CD4-positive, alpha-beta T cell treated with Interleukin-15 for 1 hour (primary cell): ENCODE measurements at regions not wholly inside any gene's neighbourhood (a gene's known extent, or its start where the extent isn't known, plus 50 kb on each side); places are given as distances from the start of the nearest gene placed in this dataset.
A peak's percentile ranks its signal among the peaks of the same experiment; 100 is the strongest.

ENCODE experiments used
- DNase-seq: peaks from one replicate; pipeline ENCODE4 v3.0.0-alpha.2; 2020

DNA sequence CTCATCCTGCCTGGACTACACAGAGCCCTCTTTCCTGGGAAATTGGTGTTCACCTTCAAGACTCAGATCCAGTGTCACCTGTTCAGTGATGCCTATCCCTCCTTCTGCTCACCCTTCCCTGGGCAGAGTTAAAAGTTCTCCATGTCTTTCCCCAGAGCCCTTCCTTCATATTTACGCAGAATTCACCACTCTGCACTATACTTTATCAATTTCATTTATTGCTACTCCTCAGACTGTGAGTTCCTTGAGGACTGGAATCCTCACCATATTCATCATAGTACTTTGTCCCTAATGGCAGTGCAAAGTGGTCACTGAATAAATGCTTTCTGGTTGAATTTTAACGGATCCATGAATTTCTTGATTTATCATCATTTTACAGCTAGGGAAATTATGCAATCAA is 300.0 kb downstream of the CHRM3 start:
- DNase-seq = no peak

GRCh38 chr1:239696317-239696716 is 309.9 kb downstream of the CHRM3 start:
- DNase-seq = no peak

DNA sequence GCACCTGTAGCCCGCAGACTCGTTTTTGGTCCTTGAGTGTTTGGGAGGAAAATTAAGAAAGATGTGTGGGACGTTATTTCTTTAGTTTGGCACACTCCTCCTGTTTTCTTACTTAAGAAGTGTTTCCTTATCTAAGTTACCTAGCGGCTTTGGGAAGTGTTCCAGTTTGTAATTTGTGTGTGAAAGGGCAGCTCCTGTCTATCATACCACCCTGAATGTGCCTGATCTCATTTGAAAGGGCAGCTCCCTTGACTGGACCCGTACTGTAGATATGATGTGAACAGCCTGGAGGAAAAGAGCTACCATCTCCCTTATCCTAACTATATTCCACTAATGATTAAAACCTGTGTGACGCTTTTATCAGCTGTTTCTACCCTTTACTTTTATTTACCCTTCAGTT is 314.3 kb downstream of the CHRM3 start:
- no peak for DNase-seq

GRCh38 chr1:239703075-239703474 is 316.7 kb downstream of the CHRM3 start:
- no peak for DNase-seq

- no peak for DNase-seq
These were observed 320.0 kb downstream of the CHRM3 start for GRCh38 chr1:239706245-239706892.

- no peak for DNase-seq
These were observed 321.2 kb downstream of the CHRM3 start for GRCh38 chr1:239707615-239708014.

- no peak for DNase-seq
These were observed 322.3 kb downstream of the CHRM3 start for GRCh38 chr1:239708622-239709021.

DNA sequence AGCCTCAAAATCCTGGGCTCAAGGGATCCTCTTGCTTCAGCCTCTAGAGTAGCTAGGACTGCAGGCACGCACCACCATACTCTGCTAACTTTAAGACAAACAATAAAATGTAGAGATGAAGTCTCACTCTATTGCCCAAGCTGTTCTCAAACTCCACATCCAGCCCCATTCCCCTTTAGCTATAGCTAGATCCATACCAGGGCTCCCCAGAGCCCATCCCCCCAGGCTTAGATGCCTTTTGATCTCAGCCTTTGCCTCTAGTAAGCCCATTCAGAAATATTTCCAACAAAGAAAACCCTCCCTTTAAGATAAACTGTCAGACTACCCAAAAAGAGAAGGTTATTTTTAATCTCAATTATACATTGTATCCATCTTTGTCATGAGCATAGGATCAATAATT is 325.4 kb downstream of the CHRM3 start:
- DNase-seq = no peak

DNA sequence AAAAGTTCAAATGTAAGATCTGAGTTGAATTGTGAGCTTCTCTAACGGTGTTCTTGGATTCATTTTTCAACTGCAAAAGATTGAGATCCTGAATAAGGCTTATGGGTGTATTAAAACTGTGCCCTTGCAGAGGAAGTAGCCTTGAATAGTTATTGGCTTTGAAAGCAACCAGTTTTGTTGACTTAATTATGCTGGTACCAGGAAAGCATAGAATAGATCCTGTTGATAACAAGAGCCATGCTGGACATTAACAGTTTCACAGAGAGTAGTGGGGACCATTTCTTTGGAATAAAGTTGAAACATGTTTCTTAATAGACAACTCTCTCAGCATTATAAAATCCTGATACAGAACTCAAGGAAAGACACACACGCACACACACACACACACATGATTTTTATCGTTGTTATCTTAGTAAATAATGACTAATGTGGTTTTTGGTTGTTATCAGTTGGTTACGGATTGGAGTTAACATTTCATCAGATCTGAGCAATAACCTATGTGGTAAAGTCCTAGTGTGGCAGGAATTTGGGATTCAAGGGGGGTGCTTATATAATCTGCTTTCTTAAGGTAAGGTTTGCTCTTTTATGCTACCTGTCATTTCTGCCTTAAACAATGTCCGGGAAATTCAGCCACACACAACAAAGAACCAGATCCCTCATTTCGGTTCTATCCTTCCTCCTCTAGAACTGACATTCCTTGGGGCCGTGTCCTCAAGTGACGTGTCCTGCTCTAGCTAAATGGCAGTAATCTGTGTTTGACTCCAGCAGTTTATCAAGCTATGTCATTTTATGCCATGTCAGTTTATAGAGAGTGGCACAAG is 330.9 kb downstream of the CHRM3 start:
- no peak for DNase-seq

- no peak for DNase-seq
These were observed 331.5 kb downstream of the CHRM3 start for GRCh38 chr1:239717918-239718184.

DNA sequence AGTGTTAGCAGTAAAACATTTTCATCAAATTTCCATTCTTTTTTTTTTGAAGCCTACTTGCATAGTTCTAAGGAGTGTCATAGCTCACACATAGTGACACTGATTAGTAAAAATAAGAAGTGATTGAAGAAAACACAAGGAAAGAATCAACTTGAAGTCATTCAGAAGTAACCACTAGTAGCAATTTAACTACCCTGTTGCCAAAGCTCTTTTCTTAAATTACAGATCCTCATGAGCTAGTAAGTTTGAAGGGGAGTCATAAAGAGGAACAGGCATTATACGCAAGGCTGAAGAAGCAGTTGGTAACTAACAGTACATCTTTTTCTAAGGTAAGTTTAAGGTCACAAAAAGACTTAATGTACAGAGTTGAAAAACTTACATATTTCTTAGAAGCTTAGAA is 332.2 kb downstream of the CHRM3 start:
- no peak for DNase-seq

GRCh38 chr1:239718997-239719628 is 332.7 kb downstream of the CHRM3 start:
- no peak for DNase-seq

DNA sequence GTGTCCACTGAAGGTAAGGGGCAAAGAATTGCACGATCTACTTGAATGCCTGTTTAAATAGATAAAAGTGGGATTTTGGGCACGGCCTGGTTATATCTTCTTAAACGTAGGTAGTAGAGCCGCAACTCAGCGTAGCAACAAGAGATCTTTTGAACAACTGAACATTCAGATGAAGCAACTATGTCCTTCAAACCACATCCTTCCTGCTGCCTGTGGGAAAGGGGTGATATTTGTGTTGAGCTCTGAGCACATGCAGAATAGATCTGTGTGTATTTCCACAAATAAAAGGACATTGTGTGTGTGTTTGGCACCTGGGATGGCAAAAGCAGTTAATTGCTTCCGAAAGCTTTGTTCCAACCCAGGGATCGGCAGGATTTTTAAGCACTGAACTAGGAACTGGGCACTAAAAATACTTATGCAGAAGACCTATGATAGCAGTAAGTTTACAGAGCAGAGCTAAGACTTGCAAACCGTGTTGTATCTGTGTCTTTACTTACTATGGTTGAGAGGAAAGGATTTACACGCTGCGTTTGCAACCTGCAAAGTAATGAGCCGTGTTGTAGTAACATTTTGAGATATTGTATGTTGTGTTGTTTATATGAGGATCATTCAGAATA is 333.4 kb downstream of the CHRM3 start:
- DNase-seq = peak; percentile 54

DNA sequence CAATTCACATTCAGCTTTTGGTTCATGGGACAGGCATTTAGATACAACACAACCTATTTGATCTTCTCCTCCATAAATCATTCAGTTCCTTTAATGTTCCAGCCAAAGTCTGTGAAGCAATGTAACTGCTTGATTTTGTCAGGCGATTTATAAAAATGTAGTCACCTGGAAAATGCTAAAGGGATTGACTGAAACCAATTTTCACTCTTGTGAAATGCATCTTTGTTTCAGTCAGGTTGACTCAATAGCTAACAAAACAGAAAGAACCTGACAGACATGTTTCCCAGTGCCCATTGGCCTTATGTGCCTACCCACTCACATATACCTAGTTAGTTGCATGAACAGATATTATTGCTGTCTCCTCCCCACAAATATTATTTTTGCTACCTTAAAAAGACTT is 335.7 kb downstream of the CHRM3 start:
- DNase-seq = no peak

DNA sequence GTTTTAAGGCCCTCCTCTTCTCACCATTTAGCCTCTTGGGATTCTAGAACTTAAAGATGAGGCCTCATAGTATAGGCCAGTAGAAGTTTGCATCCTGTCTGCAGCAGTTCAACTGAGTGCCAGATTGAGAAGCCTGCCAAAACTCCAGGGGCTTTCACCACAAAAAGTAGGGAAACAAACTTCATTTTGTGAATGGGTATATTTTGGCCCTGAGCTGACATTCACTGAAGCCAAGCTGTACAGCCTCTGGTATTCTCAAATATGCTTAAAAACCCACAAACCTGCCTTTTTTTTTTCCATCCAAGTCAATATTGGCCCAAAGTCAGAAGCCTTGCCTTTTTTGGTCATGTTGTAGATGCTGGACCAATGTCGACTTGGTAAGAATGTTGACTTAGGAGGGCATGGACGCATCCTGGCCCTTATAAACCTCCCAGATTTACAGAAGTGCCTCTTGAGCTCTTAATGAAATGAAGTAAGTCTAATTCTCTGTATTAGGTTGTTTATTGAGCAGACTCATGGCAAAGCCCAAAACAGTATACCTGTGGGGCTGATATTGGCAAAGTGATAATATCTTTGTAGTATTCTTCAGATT is 337.5 kb downstream of the CHRM3 start:
- no peak for DNase-seq

DNA sequence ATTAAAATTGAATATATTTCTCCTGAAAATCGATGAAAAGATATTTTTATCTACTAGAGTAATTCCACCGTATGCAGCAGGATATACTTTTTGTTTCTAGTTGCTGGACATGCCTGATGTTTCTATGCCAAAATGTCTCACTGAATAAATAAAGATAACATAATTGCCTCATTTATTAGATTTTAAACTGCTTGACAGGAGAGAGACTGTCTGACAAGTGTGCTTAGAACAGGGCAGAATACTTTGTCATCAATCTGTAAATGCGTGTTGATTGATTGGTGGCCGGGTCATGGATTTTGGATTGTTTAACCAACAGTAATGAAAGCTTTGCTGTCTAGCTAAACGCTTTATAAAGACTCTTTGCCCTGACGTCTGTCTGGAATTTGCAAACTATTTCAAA is 339.0 kb downstream of the CHRM3 start:
- no peak for DNase-seq

DNA sequence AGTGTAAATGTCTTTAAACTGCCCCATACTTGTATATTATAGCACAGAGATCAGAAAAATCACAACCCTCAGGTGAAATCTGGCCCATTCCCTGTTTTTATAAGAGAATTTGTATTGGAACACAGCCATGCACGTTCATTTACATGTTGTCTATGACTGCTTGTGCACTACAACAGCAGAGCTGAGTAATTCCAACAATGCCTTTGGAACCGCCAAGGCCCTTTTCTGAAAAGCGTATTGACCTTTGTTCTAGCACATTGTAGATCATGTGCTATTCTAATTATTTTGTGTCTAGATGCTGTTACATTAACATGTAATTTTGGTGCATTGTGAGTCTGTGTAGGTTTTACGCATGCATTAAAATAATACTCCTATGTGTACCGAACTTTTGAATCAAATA is 339.6 kb downstream of the CHRM3 start:
- no peak for DNase-seq

GRCh38 chr1:239730378-239730777 is 344.0 kb downstream of the CHRM3 start:
- DNase-seq = no peak

- no peak for DNase-seq
These were observed 344.8 kb downstream of the CHRM3 start for GRCh38 chr1:239731082-239731748.

- no peak for DNase-seq
These were observed 346.4 kb downstream of the CHRM3 start for GRCh38 chr1:239732770-239733169.

GRCh38 chr1:239733995-239734394 is 347.6 kb downstream of the CHRM3 start:
- no peak for DNase-seq

DNA sequence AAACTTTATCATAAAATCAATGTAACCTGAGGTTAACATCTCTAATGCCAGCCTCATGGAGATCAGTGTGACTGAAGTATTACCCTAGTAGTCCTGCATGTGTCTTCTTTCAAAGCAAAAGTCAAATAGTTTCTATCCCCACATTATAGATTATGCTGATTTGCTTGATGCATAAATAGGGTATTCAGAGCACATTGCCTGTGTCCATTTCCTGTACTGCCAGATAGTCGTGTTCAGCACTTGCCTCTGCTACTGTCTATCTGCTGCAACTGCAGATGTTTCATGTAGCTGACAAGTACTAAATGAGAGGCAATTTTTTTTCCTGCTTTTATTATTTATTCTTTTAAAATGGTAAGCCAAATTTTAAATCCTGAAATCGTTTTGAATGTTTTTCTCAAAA is 348.7 kb downstream of the CHRM3 start:
- no peak for DNase-seq

DNA sequence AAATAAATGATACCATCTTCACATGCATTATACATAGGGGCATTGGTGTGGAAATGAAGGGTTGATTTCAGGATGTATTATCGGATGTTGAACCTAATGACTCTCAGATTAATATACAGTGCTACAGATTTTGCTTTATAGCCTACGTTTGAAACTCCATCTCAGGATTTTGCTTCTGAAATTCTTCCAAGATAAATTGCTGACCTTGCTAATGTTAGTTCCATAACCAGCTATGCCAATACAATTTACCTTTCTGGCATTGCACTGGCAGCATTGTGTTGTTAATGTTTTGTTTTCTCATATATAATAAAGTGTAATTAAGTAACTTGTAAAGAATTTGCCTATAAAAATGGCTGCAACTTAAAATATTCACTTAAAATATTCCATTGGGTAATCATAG is 350.1 kb downstream of the CHRM3 start:
- DNase-seq = no peak
